Thymus (tissue), 11 donors: ENCODE measurements at regions not wholly inside any gene's neighbourhood (a gene's known extent, or its start where the extent isn't known, plus 50 kb on each side); places are given as distances from the start of the nearest gene placed in this dataset.
"Not testable (repeated sequence)": the region's sequence is repeated elsewhere in the genome, so short reads cannot be mapped to it uniquely, and the experiment has no call there.

Experiments used
- DNase-seq, 9 donors: peaks; one replicate each; pipeline ENCODE4 v3.0.0-alpha.2; 2013; ENCODE audit warnings: low spot score in 9 of 9, low read depth in 6 of 9, missing footprints in 1 of 9
- H3K27ac ChIP-seq, 2 donors: one replicate each; pipeline ENCODE4 v1.5.1; 2013; ENCODE audit warnings: control low read depth in 1 of 2, low read depth in 1 of 2, low read length in 1 of 2, mild to moderate bottlenecking in 1 of 2, moderate library complexity in 1 of 2
- H3K27me3 ChIP-seq, 2 donors: one replicate each; pipeline ENCODE4 v1.5.1; 2013; ENCODE audit warnings: low read length in 1 of 2; ENCODE audit not compliant: control insufficient read depth in 2 of 2, insufficient read depth in 1 of 2
- H3K36me3 ChIP-seq, 2 donors: one replicate each; pipeline ENCODE4 v1.5.1; 2013; ENCODE audit warnings: low read length in 1 of 2, mild to moderate bottlenecking in 1 of 2, moderate library complexity in 1 of 2; ENCODE audit not compliant: control insufficient read depth in 2 of 2, insufficient read depth in 2 of 2
- H3K4me1 ChIP-seq, 2 donors: one replicate each; pipeline ENCODE4 v1.5.1; 2013; ENCODE audit warnings: low read length in 2 of 2; ENCODE audit not compliant: control insufficient read depth in 2 of 2, insufficient read depth in 2 of 2
- H3K4me3 ChIP-seq, 2 donors: one replicate each; pipeline ENCODE4 v1.5.1; 2013; ENCODE audit warnings: low read length in 2 of 2, control low read depth in 1 of 2, mild to moderate bottlenecking in 1 of 2
- H3K9me3 ChIP-seq, 2 donors: one replicate each; pipeline ENCODE4 v1.5.1; 2013; ENCODE audit warnings: low read length in 1 of 2, mild to moderate bottlenecking in 1 of 2; ENCODE audit not compliant: control insufficient read depth in 2 of 2, insufficient read depth in 1 of 2
- WGBS: extraction: QIAGEN DNeasy Blood & Tissue Kit; methylation state at CpG from one replicate; pipeline ENCODE4 v1.1.7; 2013; 5-methylcytosine and 5-hydroxymethylcytosine counted together
- donor health status: healthy.

DNA sequence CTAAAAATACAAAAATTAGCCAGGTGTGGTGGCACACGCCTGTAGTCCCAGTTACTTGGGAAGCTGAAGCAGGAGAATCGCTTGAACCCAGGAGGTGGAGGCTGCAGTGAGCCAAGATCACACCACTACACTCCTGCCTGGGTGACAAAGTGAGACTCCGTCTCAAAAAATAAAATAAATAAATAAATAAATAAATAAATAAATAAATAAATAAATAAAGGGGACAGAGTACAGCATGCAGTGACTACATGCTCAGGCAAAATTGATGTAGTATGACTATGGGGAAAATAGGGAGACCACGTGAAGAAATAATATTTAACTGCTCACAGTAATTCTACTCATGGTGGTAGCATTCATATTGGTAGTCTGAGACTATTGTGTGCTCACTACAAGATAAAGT lies 117.7 kb upstream of the RREB1 start:
- not testable (repeated sequence) for H3K4me3 ChIP-seq, H3K27ac ChIP-seq, DNase-seq, H3K36me3 ChIP-seq, H3K9me3 ChIP-seq, H3K27me3 ChIP-seq, H3K4me1 ChIP-seq
- WGBS = 98% methylated on average over 4 of the region's 4 CpGs

DNA sequence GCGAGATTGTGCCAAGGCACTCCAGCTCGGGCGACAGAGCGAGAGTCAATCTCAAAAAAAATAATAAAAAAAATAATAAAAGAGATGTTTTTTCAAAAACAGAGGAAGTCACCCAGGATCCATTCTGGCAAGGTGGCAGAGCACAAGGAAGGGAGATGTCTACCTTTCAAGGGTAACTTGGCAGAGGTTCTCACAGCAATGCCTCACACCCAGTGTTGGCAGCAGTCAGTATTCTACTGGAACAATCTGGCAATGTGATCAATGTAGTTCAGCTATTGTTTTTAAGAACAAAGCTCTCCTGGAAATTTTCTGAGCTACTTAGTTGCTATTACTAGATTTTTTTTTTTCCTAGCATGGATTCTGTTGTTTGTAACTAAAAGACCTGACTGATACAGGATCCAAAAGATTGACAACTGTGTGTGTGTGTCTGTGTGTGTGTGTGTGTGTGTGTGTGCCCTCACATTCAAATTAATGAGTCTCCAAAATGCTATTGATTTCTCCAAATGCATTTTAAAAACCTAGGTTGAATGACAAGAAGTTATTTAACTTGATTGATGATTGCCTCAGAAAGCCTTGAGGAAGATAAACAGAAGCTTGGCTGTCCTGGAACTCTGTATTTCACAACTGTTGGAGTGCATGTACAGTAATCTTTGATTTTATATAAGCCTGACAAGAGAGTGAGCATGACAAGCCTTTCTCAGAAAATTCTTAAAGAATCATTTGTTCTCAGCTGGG lies 114.1 kb upstream of the RREB1 start:
- DNase-seq = no peak
- WGBS = 97% methylated on average over 4 of the region's 4 CpGs
- H3K27ac ChIP-seq = no peak overlapping the region

DNA sequence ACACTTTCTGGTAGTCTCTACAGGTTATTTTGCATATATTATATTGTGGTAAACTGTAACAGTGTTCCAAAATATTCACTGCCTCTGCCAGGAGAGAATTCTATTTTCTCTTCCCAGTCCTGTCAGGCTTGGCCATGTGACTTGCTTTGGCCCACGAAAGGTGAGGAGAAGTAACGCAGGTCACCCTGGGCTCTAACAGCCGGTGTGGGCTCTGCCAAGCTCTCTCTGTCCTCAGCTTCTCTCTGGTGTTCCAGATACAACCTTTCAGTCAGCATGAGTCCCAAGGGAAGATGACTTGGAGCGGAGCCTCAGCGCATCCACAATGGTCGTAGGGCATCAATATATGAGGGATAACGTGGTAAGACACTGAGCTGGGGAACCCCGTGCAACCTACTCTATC lies 113.0 kb upstream of the RREB1 start:
- no peaks in the 10 kb centered on the region for H3K4me1 ChIP-seq
- no peak overlapping the region for H3K4me3 ChIP-seq
- no peaks in the 10 kb centered on the region for H3K36me3 ChIP-seq
- H3K27ac ChIP-seq = no peak overlapping the region
- no peaks in the 10 kb centered on the region for H3K27me3 ChIP-seq
- 98% methylated on average over 8 of the region's 8 CpGs for WGBS
- no peaks in the 10 kb centered on the region for H3K9me3 ChIP-seq
- DNase-seq = no peak

More for the DNA sequence above, 114.1 kb upstream of the RREB1 start:
- Histone ChIP-seq H3K36me3 (no peaks in the 10 kb centered on the region), H3K27me3 (no peaks in the 10 kb centered on the region), H3K4me1 (no peaks in the 10 kb centered on the region), H3K4me3 (no peak overlapping the region), H3K9me3 (no peaks in the 10 kb centered on the region)

DNA sequence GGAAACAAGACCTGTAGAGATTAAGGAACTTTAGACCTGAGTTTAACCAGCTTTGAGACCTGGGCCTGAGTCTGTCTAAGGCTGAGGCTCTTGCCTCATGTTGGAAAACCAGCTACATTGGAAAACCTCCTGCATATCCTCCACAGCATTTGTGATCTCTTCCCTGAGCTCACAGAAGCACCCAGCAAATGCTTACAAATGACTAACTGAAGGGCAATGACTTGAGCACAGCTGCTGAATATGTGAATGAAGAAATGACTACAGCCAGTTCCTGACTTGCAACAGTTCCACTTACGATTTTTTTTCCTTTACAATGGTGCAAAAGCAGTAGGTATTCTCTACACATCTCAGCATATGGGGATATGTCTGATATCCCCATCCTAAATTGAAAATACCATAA lies 112.4 kb upstream of the RREB1 start:
- Histone ChIP-seq H3K27ac (no peak overlapping the region), H3K36me3 (no peaks in the 10 kb centered on the region), H3K9me3 (no peaks in the 10 kb centered on the region), H3K4me1 (no peaks in the 10 kb centered on the region), H3K4me3 (no peak overlapping the region), H3K27me3 (no peaks in the 10 kb centered on the region)
- WGBS = 91% methylated on average over 1 of the region's 1 CpG
- no peak for DNase-seq

DNA sequence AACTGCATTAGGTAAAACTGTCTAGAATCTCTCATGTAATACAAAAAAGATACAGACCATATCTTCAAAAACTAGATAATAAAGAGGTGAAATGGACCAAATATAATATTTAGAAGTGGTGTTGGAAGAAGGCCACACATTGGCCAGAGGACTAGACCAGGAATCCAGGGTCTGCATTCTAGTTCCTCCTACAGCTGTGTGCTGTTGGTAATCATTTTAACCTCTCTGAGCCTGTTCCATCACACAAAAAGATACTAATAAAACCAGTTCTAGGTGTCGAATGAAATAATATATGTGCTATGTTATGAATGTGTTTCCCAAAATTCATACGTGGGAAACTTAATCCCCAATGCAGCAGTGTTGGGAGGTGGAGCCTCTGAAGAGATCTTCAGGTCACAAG lies 111.6 kb upstream of the RREB1 start:
- Histone ChIP-seq H3K9me3 (no peaks in the 10 kb centered on the region), H3K4me3 (no peak overlapping the region), H3K36me3 (no peaks in the 10 kb centered on the region), H3K27ac (no peak overlapping the region), H3K27me3 (no peaks in the 10 kb centered on the region), H3K4me1 (no peaks in the 10 kb centered on the region)
- WGBS = 96% methylated on average over 2 of the region's 2 CpGs
- no peak for DNase-seq

DNA sequence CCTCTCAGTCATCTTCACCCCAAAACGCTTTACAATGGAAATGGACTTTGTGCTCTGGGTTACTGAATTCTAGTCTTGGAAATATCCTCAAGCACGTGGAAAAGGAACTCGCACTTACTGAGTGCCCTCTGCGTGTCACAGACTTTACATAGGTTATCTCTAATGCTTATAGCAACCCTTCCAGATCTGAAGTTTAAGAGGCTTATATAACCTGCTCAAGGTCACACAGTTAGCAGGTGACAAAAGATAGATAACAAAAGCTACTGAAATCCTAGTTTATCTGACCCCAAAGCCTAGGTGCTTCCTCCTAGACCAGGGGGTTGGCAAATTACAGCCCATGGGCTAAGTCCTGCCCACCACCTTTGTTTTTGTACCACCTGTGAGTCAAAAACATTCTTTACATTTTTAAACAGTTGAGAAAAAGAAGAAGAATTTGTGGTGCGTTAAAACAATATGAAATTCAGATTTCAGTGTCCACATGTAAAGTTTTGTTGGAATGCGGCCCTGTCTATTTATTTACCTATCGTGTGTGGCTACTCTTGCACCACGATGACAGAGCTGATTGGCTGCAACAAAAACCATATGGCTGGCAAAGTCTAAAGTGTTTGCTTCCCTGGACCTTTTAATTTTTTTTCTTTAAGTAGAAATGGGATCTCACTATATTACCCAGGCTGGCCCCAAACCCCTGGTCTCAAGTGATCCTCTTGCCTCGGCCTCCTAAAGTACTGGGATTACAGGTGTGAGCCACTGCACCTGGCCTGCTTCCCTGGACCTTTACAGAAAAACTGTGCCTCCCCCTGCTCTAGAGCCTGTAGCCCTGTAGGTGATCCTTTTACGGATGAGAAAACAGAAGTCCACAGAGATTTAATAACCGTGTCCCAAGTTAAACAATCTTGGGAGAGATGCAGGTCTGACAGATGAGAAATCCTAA lies 110.2 kb upstream of the RREB1 start:
- Histone ChIP-seq H3K36me3 (no peaks in the 10 kb centered on the region), H3K9me3 (no peaks in the 10 kb centered on the region), H3K27me3 (no peaks in the 10 kb centered on the region), H3K4me3 (no peak overlapping the region), H3K27ac (no peak overlapping the region), H3K4me1 (no peaks in the 10 kb centered on the region)
- no peak for DNase-seq
- WGBS = 93% methylated on average over 11 of the region's 11 CpGs

DNA sequence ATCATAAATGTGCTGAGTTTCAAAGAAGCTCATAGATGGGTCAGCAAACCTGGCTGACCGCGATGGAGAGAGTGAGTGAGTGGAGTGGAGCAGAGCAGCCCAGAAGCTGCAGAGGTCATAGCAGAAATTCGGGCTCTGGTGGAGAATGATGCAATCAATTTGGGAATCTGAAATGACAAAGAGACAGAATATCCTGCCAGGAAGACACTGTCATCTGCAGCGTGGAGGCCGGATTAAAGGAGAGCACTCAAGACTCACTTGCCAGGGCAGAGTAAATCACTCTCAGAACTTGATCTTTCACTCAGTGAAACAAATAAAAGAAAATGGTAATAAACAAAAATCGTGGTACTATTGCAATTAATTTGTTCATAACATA lies 109.6 kb upstream of the RREB1 start:
- WGBS = 94% methylated on average over 6 of the region's 6 CpGs
- no peak overlapping the region for H3K27ac ChIP-seq
- DNase-seq = no peak
- H3K36me3 ChIP-seq = no peaks in the 10 kb centered on the region
- no peaks in the 10 kb centered on the region for H3K9me3 ChIP-seq
- no peaks in the 10 kb centered on the region for H3K27me3 ChIP-seq
- no peak overlapping the region for H3K4me3 ChIP-seq
- no peaks in the 10 kb centered on the region for H3K4me1 ChIP-seq

DNA sequence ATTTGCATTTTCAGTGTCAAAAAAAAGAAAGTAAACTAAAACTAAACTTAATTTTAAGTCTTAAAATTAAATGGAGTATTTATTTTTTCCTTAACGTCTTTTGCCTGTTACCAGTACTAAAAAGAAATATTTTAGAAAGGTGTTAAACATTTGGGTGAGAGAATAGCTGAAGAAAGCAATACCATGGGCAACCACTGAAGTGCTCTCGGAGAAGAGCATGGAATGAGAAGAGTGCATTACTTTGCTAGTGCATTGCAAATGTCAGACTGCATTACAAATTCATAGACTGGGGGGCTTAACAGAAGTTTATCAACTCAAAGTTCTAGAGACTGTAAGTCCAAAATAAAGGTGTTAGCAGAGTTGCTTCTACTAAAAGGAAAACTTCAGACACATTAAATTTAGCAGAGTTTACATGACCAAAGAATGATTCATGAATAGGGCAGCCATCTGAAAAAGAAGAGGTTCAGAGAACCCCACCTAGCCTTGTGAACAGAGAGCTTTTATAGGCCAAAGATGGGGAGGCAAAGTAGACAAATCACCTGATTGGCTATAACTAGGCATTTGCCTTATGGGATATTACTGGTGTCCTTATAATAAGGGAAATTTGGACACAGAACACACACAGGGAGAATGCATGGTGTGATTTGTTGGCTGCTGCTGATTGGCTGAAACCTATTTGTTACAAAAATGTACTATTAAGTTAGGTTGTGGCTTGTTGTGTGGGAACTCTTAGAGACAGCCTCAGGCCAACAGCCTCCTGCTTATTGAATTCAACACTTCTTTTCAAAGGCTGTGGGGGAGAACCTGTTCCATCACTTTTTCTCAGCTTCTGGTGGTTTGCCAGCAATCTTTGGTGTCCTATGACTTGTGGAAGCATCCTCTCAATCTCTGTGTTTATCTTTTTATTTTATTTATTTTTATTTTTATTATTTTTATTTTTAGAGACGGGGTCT lies 106.7 kb upstream of the RREB1 start:
- 98% methylated on average over 3 of the region's 3 CpGs for WGBS
- no peaks in the 10 kb centered on the region for H3K4me1 ChIP-seq
- H3K27ac ChIP-seq = no peak overlapping the region
- no peak for DNase-seq
- H3K4me3 ChIP-seq = no peak overlapping the region
- no peaks in the 10 kb centered on the region for H3K36me3 ChIP-seq
- H3K27me3 ChIP-seq = no peaks in the 10 kb centered on the region
- H3K9me3 ChIP-seq = no peaks in the 10 kb centered on the region
